Sigmoid colon (tissue), 6 donors: ENCODE measurements at regions not wholly inside any gene's neighbourhood (a gene's known extent, or its start where the extent isn't known, plus 50 kb on each side); places are given as distances from the start of the nearest gene placed in this dataset.

Experiments
- DNase-seq: peaks from one replicate; pipeline ENCODE4 v3.0.0-alpha.2; 2019
- H3K27ac ChIP-seq, 4 donors: fragments of 200-600 bp; sonication (generic); one replicate each; pipeline ENCODE4 v1.5.1; 2016 to 2019; ENCODE audit warnings: mild to moderate bottlenecking in 1 of 4
- H3K27me3 ChIP-seq, 3 donors: fragments of 200-600 bp; sonication (generic); one replicate each; pipeline ENCODE4 v1.5.1; 2019; ENCODE audit warnings: mild to moderate bottlenecking in 1 of 3
- H3K36me3 ChIP-seq, 4 donors: fragments of 200-600 bp; sonication (generic); one replicate each; pipeline ENCODE4 v1.5.1; 2016 to 2019
- H3K4me1 ChIP-seq, 4 donors: fragments of 200-600 bp; sonication (generic); one replicate each; pipeline ENCODE4 v1.5.1; 2017 to 2019
- H3K4me3 ChIP-seq, 4 donors: fragments of 200-600 bp; sonication (generic); one replicate each; pipeline ENCODE4 v1.5.1; 2017 to 2019; ENCODE audit warnings: mild to moderate bottlenecking in 2 of 4, moderate library complexity in 1 of 4
- H3K9me3 ChIP-seq, 4 donors: fragments of 200-600 bp in 3 of 4; sonication (generic) in 3 of 4; one replicate each; pipeline versions ENCODE4 v1.5.1 to v1.6.1; 2013 to 2019
- EP300 ChIP-seq, 4 donors: sonication (generic); formaldehyde crosslinking; IDR thresholded peaks; one replicate each; pipeline ENCODE4 v1.6.1; 2017; ENCODE audit warnings: antibody characterized with exemption in 4 of 4
- POLR2A ChIP-seq, 2 donors: fragments of 450-650 bp; IDR thresholded peaks; one replicate each; pipeline ENCODE4 v1.6.1; 2016; ENCODE audit warnings: antibody characterized with exemption in 2 of 2, mild to moderate bottlenecking in 2 of 2, moderate library complexity in 2 of 2
- POLR2AphosphoS5 ChIP-seq, 4 donors: sonication (generic); formaldehyde crosslinking; IDR thresholded peaks; one replicate each; pipeline ENCODE4 v1.6.1; 2017; ENCODE audit warnings: antibody characterized with exemption in 4 of 4
- WGBS, 2 donors: extraction: QIAGEN DNeasy Blood & Tissue Kit; methylation state at CpG; one replicate each; pipeline ENCODE4 v1.1.7; 2013; 5-methylcytosine and 5-hydroxymethylcytosine counted together
- intact Hi-C: fragments of 100-400 bp; cut with DNase I; formaldehyde crosslinking; loops from one replicate; pipeline ENCODE4 v1.15.1; 2023
- TF ChIP-seq, protein P1 (sequence below), 4 experiments: fragments of 450-650 bp in 3 of 4; fragments of 200-600 bp in 1 of 4; IDR thresholded peaks; one replicate each; pipeline ENCODE4 v1.5.1; 2016 to 2019; ENCODE audit warnings: antibody characterized with exemption in 4 of 4, mild to moderate bottlenecking in 3 of 4, moderate library complexity in 2 of 4
- donor health status: healthy with polysubstance abuse.
- donor health status: healthy.

DNA sequence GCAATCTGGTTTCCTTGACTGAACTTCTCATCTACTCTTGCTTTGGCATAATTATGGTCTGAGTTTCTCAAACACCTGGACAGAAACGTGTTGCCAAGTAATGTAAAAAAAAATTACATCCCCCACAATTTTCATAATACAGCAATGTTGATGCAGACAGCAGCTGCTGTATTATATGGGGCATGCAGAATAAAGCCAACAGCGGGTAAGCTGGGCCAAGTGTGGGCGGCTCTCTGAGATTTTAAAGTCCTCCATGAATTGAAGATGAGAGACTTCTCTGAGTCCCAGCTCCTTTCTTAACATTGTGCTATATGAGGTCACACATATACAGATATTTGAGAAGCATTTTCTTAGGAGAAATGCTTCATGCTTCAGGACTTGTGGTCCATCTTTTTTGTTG, 881.2 kb downstream of the GALC start:
- no peak overlapping the region for H3K4me3 ChIP-seq
- H3K4me1 ChIP-seq = no peaks in the 10 kb centered on the region
- TF ChIP-seq POLR2AphosphoS5 (IDR thresholded peaks at IDR 0.05) (no peak), EP300 (IDR thresholded peaks at IDR 0.05) (no peak)
- TF ChIP-seq, protein P1, sequence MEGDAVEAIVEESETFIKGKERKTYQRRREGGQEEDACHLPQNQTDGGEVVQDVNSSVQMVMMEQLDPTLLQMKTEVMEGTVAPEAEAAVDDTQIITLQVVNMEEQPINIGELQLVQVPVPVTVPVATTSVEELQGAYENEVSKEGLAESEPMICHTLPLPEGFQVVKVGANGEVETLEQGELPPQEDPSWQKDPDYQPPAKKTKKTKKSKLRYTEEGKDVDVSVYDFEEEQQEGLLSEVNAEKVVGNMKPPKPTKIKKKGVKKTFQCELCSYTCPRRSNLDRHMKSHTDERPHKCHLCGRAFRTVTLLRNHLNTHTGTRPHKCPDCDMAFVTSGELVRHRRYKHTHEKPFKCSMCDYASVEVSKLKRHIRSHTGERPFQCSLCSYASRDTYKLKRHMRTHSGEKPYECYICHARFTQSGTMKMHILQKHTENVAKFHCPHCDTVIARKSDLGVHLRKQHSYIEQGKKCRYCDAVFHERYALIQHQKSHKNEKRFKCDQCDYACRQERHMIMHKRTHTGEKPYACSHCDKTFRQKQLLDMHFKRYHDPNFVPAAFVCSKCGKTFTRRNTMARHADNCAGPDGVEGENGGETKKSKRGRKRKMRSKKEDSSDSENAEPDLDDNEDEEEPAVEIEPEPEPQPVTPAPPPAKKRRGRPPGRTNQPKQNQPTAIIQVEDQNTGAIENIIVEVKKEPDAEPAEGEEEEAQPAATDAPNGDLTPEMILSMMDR (IDR thresholded peaks at IDR 0.05) = no peak
- intact Hi-C loops = no loop called here
- H3K36me3 ChIP-seq = no peaks in the 10 kb centered on the region
- WGBS, 2 donors = 63 to 75% methylated on average over 3 of the region's 3 CpGs
- H3K27me3 ChIP-seq = no peaks in the 10 kb centered on the region
- no peaks in the 10 kb centered on the region for H3K9me3 ChIP-seq
- H3K27ac ChIP-seq = no peak overlapping the region
- DNase-seq = no peak

DNA sequence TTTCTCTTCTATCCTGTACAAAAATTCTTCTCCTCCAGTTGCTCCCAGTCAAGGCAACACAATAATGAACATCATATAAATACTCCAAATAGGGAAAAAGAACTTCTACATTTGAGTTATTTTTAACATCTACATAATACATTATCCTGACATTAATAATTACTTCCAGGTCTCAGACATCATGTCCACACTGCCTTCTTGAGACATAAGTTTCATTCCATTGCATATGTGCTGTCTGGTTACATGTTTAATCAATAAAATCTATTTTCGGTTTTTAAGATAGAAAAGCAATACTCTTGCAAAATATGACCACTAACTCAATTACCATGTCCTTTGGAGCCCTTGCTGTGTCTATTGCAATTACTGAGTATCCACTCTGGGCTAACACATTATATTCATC, 881.9 kb downstream of the GALC start:
- Histone ChIP-seq H3K27ac (no peak overlapping the region), H3K36me3 (no peaks in the 10 kb centered on the region), H3K9me3 (no peaks in the 10 kb centered on the region), H3K4me3 (no peak overlapping the region), H3K4me1 (no peaks in the 10 kb centered on the region), H3K27me3 (no peaks in the 10 kb centered on the region)
- 77 to 89% methylated on average over 1 of the region's 1 CpG for WGBS, 2 donors
- intact Hi-C loops = no loop called here
- no peak for DNase-seq
- TF ChIP-seq POLR2A (IDR thresholded peaks at IDR 0.05) (no peak), POLR2AphosphoS5 (IDR thresholded peaks at IDR 0.05) (no peak), EP300 (IDR thresholded peaks at IDR 0.05) (no peak)
- TF ChIP-seq, protein P1 (IDR thresholded peaks at IDR 0.05) = no peak

DNA sequence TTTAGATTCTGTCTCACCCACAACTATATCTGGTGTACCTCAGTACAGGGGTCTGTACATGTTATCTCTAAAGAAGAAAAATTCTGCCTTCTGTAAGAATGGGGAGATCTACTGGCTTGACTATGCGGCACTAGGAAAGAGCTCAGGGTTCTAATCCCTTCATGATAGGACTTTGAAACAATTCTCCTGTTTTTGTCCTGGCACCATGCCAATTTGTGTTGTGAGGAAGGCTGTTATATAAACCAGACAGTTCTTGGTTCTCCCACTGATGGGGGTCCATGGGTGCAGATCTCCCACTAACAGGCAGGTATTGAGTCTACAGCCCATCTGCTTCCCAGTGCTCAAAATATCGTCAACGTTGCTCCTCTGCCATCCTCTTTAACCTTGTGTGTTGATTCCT, 883.7 kb downstream of the GALC start:
- no peak for DNase-seq
- H3K4me1 ChIP-seq = no peaks in the 10 kb centered on the region
- WGBS, 2 donors = 93 to 94% methylated on average over 3 of the region's 3 CpGs
- intact Hi-C loops = no loop called here
- H3K9me3 ChIP-seq = no peaks in the 10 kb centered on the region
- no peaks in the 10 kb centered on the region for H3K36me3 ChIP-seq
- TF ChIP-seq POLR2A (IDR thresholded peaks at IDR 0.05) = no peak
- no peak for TF ChIP-seq EP300 (IDR thresholded peaks at IDR 0.05)
- no peak for TF ChIP-seq POLR2AphosphoS5 (IDR thresholded peaks at IDR 0.05)
- TF ChIP-seq, protein P1 (IDR thresholded peaks at IDR 0.05) = no peak
- H3K27ac ChIP-seq = no peak overlapping the region
- H3K4me3 ChIP-seq = no peak overlapping the region
- H3K27me3 ChIP-seq = no peaks in the 10 kb centered on the region

DNA sequence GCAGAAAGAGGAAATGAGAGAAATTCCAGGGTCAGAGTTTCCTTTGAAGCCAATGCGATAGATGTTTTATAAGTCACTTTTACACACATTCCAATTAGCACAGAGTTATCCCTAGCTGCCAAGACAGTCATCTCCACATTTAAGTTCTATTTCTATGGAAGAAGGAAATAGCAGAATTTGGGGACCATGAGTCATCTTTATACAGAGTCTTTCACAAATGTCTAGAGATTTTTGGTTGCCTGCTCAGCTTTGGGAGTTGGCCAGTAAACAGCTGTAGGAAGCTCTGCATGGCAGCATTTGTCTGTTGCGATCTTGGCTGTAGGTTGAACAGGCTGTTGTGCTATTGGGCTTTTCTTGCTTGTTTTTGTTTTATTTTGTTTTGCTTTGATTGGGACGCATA, 884.3 kb downstream of the GALC start:
- no peaks in the 10 kb centered on the region for H3K4me1 ChIP-seq
- intact Hi-C loops = no loop called here
- TF ChIP-seq POLR2A (IDR thresholded peaks at IDR 0.05) = no peak
- TF ChIP-seq, protein P1 (IDR thresholded peaks at IDR 0.05) = no peak
- TF ChIP-seq EP300 (IDR thresholded peaks at IDR 0.05) = no peak
- no peak for TF ChIP-seq POLR2AphosphoS5 (IDR thresholded peaks at IDR 0.05)
- DNase-seq = no peak
- H3K27ac ChIP-seq = no peak overlapping the region
- no peaks in the 10 kb centered on the region for H3K9me3 ChIP-seq
- no peaks in the 10 kb centered on the region for H3K27me3 ChIP-seq
- no peak overlapping the region for H3K4me3 ChIP-seq
- WGBS, 2 donors = 76 to 84% methylated on average over 3 of the region's 3 CpGs
- H3K36me3 ChIP-seq = no peaks in the 10 kb centered on the region

DNA sequence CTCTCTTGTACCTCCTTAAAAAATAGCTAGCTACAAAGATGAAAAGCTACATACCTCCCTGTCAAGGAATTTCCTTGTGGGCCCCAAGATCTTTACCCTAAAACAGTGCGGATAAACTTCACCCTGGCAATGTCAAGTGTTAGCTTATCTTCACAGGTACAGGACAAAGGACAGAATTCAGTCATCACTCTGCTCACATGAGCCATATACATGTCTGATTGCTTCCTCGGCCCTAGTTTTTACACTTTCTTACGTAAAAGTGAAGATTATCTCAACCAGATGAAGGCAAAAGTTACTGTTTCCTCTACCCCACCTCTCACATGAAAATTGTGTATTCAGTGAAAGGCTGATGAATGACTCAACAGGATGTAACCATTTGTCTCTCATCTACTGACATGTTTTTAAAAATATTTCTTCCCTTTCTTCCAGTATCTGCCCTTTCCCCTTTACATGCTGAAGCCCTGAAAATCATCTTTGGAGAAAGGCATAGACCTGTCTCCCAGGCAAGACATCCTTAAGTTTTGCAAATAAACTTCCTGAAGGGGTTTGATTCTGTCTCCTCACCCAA, 890.1 kb downstream of the GALC start:
- intact Hi-C loops = no loop called here
- Histone ChIP-seq H3K36me3 (no peaks in the 10 kb centered on the region), H3K27me3 (no peaks in the 10 kb centered on the region), H3K9me3 (no peaks in the 10 kb centered on the region), H3K27ac (no peak overlapping the region), H3K4me3 (no peak overlapping the region), H3K4me1 (no peaks in the 10 kb centered on the region)
- no peak for DNase-seq
- WGBS, 2 donors = 38 to 63% methylated on average over 3 of the region's 3 CpGs
- TF ChIP-seq EP300 (IDR thresholded peaks at IDR 0.05) (no peak), POLR2AphosphoS5 (IDR thresholded peaks at IDR 0.05) (no peak), POLR2A (IDR thresholded peaks at IDR 0.05) (no peak)
- TF ChIP-seq, protein P1 (IDR thresholded peaks at IDR 0.05) = no peak
